Mesodermal cell (in vitro differentiated cells): ENCODE measurements at regions not wholly inside any gene's neighbourhood (a gene's known extent, or its start where the extent isn't known, plus 50 kb on each side); places are given as distances from the start of the nearest gene placed in this dataset.

Experiments used
- H3K27ac ChIP-seq: 2 replicates; pipeline ENCODE4 v1.7.0; 2013; ENCODE audit warnings: mild to moderate bottlenecking, low read depth, low read length, moderate library complexity; ENCODE audit not compliant: severe bottlenecking
- H3K36me3 ChIP-seq: 2 replicates; pipeline ENCODE4 v1.7.1; 2013; ENCODE audit warnings: mild to moderate bottlenecking, low read length, moderate library complexity; ENCODE audit not compliant: control insufficient read depth, insufficient read depth
- H3K4me1 ChIP-seq: one replicate; pipeline ENCODE4 v1.7.1; 2013; ENCODE audit warnings: mild to moderate bottlenecking, low read length; ENCODE audit not compliant: insufficient read depth, control insufficient read depth, poor library complexity, severe bottlenecking
- H3K4me3 ChIP-seq: 2 replicates; pipeline ENCODE4 v1.7.0; 2013; ENCODE audit warnings: low read length, control low read depth, mild to moderate bottlenecking; ENCODE audit not compliant: insufficient read depth, poor library complexity, severe bottlenecking; ENCODE audit errors: extremely low read depth
- H3K9me3 ChIP-seq: 2 replicates; pipeline ENCODE4 v1.7.1; 2013; ENCODE audit warnings: mild to moderate bottlenecking, low read length, moderate library complexity; ENCODE audit not compliant: control insufficient read depth
- WGBS, 2 experiments: methylation state at CpG; one replicate each; pipeline ENCODE4 v1.1.5; 2013; ENCODE audit warnings: missing lambda C conversion rate in 2 of 2; ENCODE audit not compliant: insufficient coverage in 2 of 2; 5-methylcytosine and 5-hydroxymethylcytosine counted together

- Histone ChIP-seq H3K4me1 (no peaks in the 10 kb centered on the region), H3K27ac (no peak overlapping the region), H3K36me3 (no peaks in the 10 kb centered on the region), H3K9me3 (no peaks in the 10 kb centered on the region), H3K4me3 (no peak overlapping the region)
- 57 to 71% methylated on average over 1 of the region's 1 CpG for WGBS, 2 experiments
These were observed 70.7 kb upstream of the HCCS start for GRCh38 chrX:11040405-11040804.

GRCh38 chrX:11040996-11041395, 70.1 kb upstream of the HCCS start:
- no CpG with 5 or more reads among the region's 2 CpGs for WGBS, 2 experiments
- Histone ChIP-seq H3K4me1 (no peaks in the 10 kb centered on the region), H3K36me3 (no peaks in the 10 kb centered on the region), H3K9me3 (no peaks in the 10 kb centered on the region), H3K27ac (no peak overlapping the region), H3K4me3 (no peak overlapping the region)

DNA sequence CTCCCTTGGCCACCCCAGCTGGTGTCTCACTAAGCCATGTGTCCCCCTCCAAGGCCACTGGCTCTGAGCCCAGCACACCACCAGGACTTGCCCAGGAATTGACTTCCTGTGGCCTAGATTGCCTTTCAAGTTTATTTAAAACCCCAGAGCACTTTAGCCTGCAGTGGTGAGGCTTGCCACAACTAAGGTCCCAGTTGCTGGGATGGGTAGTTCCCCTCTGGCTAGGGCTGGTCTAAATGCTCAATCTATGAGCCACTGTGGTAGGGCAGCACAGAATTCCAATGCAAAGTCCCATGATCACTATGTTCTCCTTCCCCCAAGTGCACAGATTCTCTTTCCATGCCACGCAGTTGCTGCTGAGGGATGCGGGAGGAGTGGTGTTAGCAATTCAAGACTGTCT, 61.1 kb upstream of the HCCS start:
- H3K4me3 ChIP-seq = no peak overlapping the region
- H3K36me3 ChIP-seq = no peaks in the 10 kb centered on the region
- H3K4me1 ChIP-seq = no peaks in the 10 kb centered on the region
- H3K27ac ChIP-seq = no peak overlapping the region
- no CpG with 5 or more reads among the region's 2 CpGs for WGBS, 2 experiments
- no peaks in the 10 kb centered on the region for H3K9me3 ChIP-seq

DNA sequence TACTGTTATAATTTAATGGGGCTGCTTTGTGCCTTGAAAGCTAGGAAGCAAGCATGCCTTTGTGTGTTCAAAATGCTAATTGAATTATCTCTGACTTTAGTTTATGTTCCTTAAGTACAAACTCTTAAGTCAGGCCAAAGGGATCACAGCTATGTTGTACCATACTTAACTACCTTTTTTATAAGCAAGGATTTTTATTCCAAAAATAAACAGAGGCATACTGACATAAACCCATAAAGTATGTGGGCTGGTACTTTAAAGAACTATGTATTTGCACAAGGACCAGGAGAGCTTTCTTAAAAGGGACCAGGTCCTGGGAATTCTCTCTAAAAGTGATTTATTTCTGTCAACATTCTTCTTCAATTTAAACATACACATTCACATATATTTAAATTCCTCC, 57.8 kb upstream of the HCCS start:
- Histone ChIP-seq H3K36me3 (no peaks in the 10 kb centered on the region), H3K4me1 (no peaks in the 10 kb centered on the region), H3K4me3 (no peak overlapping the region), H3K27ac (no peak overlapping the region), H3K9me3 (no peaks in the 10 kb centered on the region)

DNA sequence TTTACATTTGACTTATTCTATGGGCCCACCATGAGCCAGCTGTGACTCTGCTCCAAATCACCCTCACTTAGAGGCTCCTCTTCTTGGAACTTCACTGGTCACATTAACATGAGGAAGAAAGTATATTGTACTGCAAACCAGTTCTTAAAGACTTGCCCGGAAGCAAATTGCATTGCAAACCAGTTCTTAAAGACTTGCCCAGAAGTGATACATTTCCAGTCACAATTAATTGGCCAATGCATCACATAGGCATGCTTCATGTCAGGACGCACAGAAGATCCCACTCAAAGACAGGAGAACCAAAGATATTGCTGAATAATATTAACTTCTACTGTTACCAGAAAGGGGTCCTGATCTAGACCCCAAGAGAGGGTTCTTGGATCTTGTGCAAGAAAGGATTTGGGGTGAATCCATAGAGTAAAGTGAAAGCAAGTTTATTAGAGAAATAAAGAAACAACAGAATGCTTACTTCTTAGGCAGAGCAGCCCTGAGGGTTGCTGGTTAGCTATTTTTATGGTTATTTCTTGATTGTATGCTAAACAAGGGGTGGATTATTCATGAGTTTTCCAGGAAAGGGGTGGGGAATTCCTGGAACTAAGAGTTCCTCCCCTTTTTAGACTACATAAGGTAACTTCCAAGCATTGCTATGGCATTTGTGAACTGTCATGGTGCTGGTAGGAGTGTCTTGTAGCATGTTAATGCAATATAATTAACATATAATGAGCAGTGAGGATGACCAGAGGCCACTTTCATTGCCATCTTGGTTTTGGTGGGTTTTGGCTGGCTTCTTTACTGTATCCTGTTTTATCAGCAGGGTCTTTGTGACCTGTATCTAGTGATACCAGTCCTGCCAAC, 54.6 kb upstream of the HCCS start:
- Histone ChIP-seq H3K9me3 (no peaks in the 10 kb centered on the region), H3K4me1 (no peaks in the 10 kb centered on the region), H3K27ac (no peak overlapping the region), H3K4me3 (no peak overlapping the region), H3K36me3 (no peaks in the 10 kb centered on the region)
- no CpG with 5 or more reads among the region's 2 CpGs for WGBS, 2 experiments

GRCh38 chrX:11059933-11060332, 51.2 kb upstream of the HCCS start:
- Histone ChIP-seq H3K4me1 (no peaks in the 10 kb centered on the region), H3K4me3 (no peak overlapping the region), H3K9me3 (no peaks in the 10 kb centered on the region), H3K36me3 (no peaks in the 10 kb centered on the region), H3K27ac (no peak overlapping the region)
- WGBS, 2 experiments = 100% methylated on average over 1 of the region's 2 CpGs; no CpG with 5 or more reads in 1 of the 2 experiments
